B cell (primary cell): ENCODE measurements at regions not wholly inside any gene's neighbourhood (a gene's known extent, or its start where the extent isn't known, plus 50 kb on each side); places are given as distances from the start of the nearest gene placed in this dataset.
"Not testable (repeated sequence)": the region's sequence is repeated elsewhere in the genome, so short reads cannot be mapped to it uniquely, and the experiment has no call there.

ENCODE experiments used
- ATAC-seq: fragments of 200-7000 bp; cut with Tn5 transposase; one replicate; pipeline ENCODE4 v1.10.0; 2021; ENCODE audit warnings: low read depth, mild to moderate bottlenecking, moderate number of reproducible peaks, moderate library complexity
- CTCF ChIA-PET: fragments of 350-600 bp; sonication (Branson Sonifier 250); formaldehyde crosslinking; loops from one replicate; lab custom pipeline; 2021; ENCODE audit warnings: antibody characterized with exemption, inconsistent platforms; lab: Charles Lee
- POLR2A ChIA-PET: fragments of 350-600 bp; sonication (Branson Sonifier 250); formaldehyde crosslinking; loops from one replicate; lab custom pipeline; 2021; ENCODE audit warnings: antibody characterized with exemption; lab: Charles Lee
- DNase-seq: peaks from one replicate; pipeline ENCODE4 v3.0.0; 2013
- H2AFZ ChIP-seq: 2 replicates; pipeline ENCODE4 v1.6.1; 2012; ENCODE audit warnings: mild to moderate bottlenecking, low read depth, low read length; ENCODE audit not compliant: insufficient read depth, poor library complexity, severe bottlenecking
- H3K27ac ChIP-seq, 2 donors: 1 replicate in 1 of 2; 2 replicates in 1 of 2; pipeline ENCODE4 v1.5.1; 2012 to 2013; ENCODE audit warnings: low read length in 2 of 2, mild to moderate bottlenecking in 2 of 2, moderate library complexity in 1 of 2
- H3K27me3 ChIP-seq, 4 experiments: fragments of 200-600 bp in 1 of 4; sonication (generic) in 1 of 4; replicated peaks in 1 of 4; 1 replicate in 2 of 4; 2 replicates in 2 of 4; pipeline versions ENCODE4 v1.6.1 to v1.7.0; 2013 to 2016; ENCODE audit warnings: low read length in 3 of 4, mild to moderate bottlenecking in 2 of 4, mixed read lengths in 1 of 4, moderate library complexity in 1 of 4; ENCODE audit not compliant: insufficient read depth in 4 of 4, control insufficient read depth in 3 of 4; ENCODE audit errors: control extremely low read depth in 1 of 4
- H3K36me3 ChIP-seq, 2 experiments: replicated peaks in 1 of 2; 1 replicate in 1 of 2; 2 replicates in 1 of 2; pipeline versions ENCODE4 v1.6.1 to v1.7.1; 2013; ENCODE audit warnings: low read length in 1 of 2; ENCODE audit not compliant: insufficient read depth in 2 of 2, control insufficient read depth in 1 of 2; ENCODE audit errors: control extremely low read depth in 1 of 2, extremely low read depth in 1 of 2
- H3K4me1 ChIP-seq, 2 donors: fragments of 200-600 bp in 1 of 2; sonication (generic) in 1 of 2; 1 replicate in 1 of 2; 2 replicates in 1 of 2; pipeline versions ENCODE4 v1.5.1 to v1.6.1; 2013 to 2017; ENCODE audit warnings: low read length in 2 of 2; ENCODE audit not compliant: control insufficient read depth in 2 of 2, insufficient read depth in 2 of 2
- H3K4me2 ChIP-seq: replicated peaks from 2 replicates; pipeline ENCODE3; 2012; ENCODE audit warnings: mild to moderate bottlenecking, low read depth, low read length; ENCODE audit not compliant: poor library complexity, severe bottlenecking
- H3K4me3 ChIP-seq, 5 experiments: fragments of 200-600 bp in 1 of 5; sonication (generic) in 1 of 5; 1 replicate in 3 of 5; 2 replicates in 2 of 5; pipeline versions ENCODE4 v1.5.1 to v1.7.0; 2011 to 2016; ENCODE audit warnings: low read length in 4 of 5, mild to moderate bottlenecking in 4 of 5, low read depth in 2 of 5, control low read depth in 1 of 5, moderate library complexity in 1 of 5; ENCODE audit not compliant: insufficient read depth in 1 of 5; ENCODE audit errors: control extremely low read depth in 1 of 5, extremely low read depth in 1 of 5
- H3K79me2 ChIP-seq: fragments of 200-600 bp; sonication (generic); one replicate; pipeline ENCODE4 v1.6.0; 2016; ENCODE audit warnings: low read length; ENCODE audit not compliant: control insufficient read depth, insufficient read depth
- H3K9ac ChIP-seq: fragments of 200-600 bp; sonication (generic); 2 replicates; pipeline ENCODE4 v1.6.1; 2017; ENCODE audit warnings: mild to moderate bottlenecking, low read length, moderate library complexity
- H3K9me3 ChIP-seq, 3 donors: one replicate each; pipeline versions ENCODE4 v1.6.1 to v1.7.1; 2013; ENCODE audit warnings: low read length in 2 of 3; ENCODE audit not compliant: control insufficient read depth in 2 of 3, insufficient read depth in 1 of 3; ENCODE audit errors: control extremely low read depth in 1 of 3
- H4K20me1 ChIP-seq: 2 replicates; pipeline ENCODE4 v1.6.0; 2012; ENCODE audit warnings: mild to moderate bottlenecking, low read length; ENCODE audit not compliant: insufficient read depth, control insufficient read depth, poor library complexity, severe bottlenecking
- H3K27ac Mint-ChIP-seq: one replicate; pipeline ENCODE4 v1.8.0; 2021; ENCODE audit warnings: mixed read lengths
- H3K27me3 Mint-ChIP-seq: one replicate; pipeline ENCODE4 v1.8.0; 2021; ENCODE audit warnings: mixed read lengths
- H3K4me1 Mint-ChIP-seq: one replicate; pipeline ENCODE4 v1.8.0; 2021; ENCODE audit warnings: mixed read lengths
- H3K4me3 Mint-ChIP-seq: one replicate; pipeline ENCODE4 v1.8.0; 2021; ENCODE audit warnings: mixed read lengths
- H3K9me3 Mint-ChIP-seq: one replicate; pipeline ENCODE4 v1.8.0; 2022; ENCODE audit warnings: mixed read lengths; ENCODE audit not compliant: insufficient read depth
- EZH2 ChIP-seq: IDR thresholded peaks from 2 replicates; pipeline ENCODE4 v1.6.1; 2012; ENCODE audit warnings: borderline replicate concordance, low read depth, mild to moderate bottlenecking, moderate library complexity, low read length; ENCODE audit not compliant: insufficient read depth, poor library complexity, severe bottlenecking
- WGBS: methylation state at CpG from one replicate; pipeline ENCODE4 v1.1.5; 2013; ENCODE audit warnings: missing lambda C conversion rate; ENCODE audit not compliant: insufficient coverage; 5-methylcytosine and 5-hydroxymethylcytosine counted together
- intact Hi-C: fragments of 100-400 bp; cut with micrococcal nuclease; formaldehyde crosslinking; loops from one replicate; pipeline ENCODE4 v1.10.0; 2022
- TF ChIP-seq, protein P1 (sequence below): fragments of 200-600 bp; IDR thresholded peaks from one replicate; pipeline ENCODE4 v1.8.0; 2022; ENCODE audit warnings: antibody characterized with exemption, mild to moderate bottlenecking

DNA sequence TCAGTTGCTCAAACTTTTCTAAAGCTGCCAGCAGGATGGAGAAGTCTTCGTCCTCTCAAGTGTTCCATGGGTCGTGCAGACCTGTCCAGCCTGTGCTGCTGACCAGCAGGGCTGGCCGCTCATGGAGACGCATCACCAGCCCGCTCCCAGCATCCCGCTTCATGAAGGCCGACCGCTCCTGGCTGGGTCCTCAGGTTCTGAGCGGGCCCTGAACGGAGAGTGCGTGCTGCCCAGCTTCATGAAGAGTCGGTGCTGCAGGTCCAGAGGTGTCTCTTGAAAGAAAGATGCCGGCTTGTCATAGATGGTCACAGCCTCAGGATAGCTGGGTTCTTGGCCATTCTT, 75.8 kb upstream of the KCNAB1 start:
- Histone ChIP-seq H3K4me1 (no peaks in the 10 kb centered on the region), H3K79me2 (no peaks in the 10 kb centered on the region), H3K9ac (no peak overlapping the region), H3K27me3 (peaks cover 0 to 4% (median under 1%) of the 10 kb centered on the region in 4 experiments), H3K36me3 (no peaks in the 10 kb centered on the region), H3K4me2 (no peak overlapping the region), H3K9me3 (peaks cover 0 to 3% (median 0%) of the 10 kb centered on the region in 3 donors), H4K20me1 (no peaks in the 10 kb centered on the region), H3K27ac (no peak overlapping the region), H3K4me3 (no peak overlapping the region), H2AFZ (no peak overlapping the region)
- H3K4me1 Mint-ChIP-seq: no peaks in the 10 kb centered on the region
- peaks cover 2% of the 10 kb centered on the region for H3K9me3 Mint-ChIP-seq
- POLR2A ChIA-PET: no interaction called here
- 96% methylated on average over 13 of the region's 13 CpGs for WGBS
- no peak overlapping the region for H3K27ac Mint-ChIP-seq
- peaks cover 17% of the 10 kb centered on the region for H3K27me3 Mint-ChIP-seq
- TF ChIP-seq, protein P1, sequence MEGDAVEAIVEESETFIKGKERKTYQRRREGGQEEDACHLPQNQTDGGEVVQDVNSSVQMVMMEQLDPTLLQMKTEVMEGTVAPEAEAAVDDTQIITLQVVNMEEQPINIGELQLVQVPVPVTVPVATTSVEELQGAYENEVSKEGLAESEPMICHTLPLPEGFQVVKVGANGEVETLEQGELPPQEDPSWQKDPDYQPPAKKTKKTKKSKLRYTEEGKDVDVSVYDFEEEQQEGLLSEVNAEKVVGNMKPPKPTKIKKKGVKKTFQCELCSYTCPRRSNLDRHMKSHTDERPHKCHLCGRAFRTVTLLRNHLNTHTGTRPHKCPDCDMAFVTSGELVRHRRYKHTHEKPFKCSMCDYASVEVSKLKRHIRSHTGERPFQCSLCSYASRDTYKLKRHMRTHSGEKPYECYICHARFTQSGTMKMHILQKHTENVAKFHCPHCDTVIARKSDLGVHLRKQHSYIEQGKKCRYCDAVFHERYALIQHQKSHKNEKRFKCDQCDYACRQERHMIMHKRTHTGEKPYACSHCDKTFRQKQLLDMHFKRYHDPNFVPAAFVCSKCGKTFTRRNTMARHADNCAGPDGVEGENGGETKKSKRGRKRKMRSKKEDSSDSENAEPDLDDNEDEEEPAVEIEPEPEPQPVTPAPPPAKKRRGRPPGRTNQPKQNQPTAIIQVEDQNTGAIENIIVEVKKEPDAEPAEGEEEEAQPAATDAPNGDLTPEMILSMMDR: no peak
- TF ChIP-seq EZH2: no peak
- H3K4me3 Mint-ChIP-seq: no peak overlapping the region
- no peak for ATAC-seq
- no peak for DNase-seq
- CTCF ChIA-PET: interaction anchor here (0.8 to 1.3 kb wide), 5 partner anchors 9 to 463 kb away, joined by 3 to 4 read pairs (median 3); no protein-coding TSS in a partner anchor
- intact Hi-C loops: loop anchor here (10.0 kb wide), 1 partner anchor 1090 kb away; no protein-coding TSS in a partner anchor

DNA sequence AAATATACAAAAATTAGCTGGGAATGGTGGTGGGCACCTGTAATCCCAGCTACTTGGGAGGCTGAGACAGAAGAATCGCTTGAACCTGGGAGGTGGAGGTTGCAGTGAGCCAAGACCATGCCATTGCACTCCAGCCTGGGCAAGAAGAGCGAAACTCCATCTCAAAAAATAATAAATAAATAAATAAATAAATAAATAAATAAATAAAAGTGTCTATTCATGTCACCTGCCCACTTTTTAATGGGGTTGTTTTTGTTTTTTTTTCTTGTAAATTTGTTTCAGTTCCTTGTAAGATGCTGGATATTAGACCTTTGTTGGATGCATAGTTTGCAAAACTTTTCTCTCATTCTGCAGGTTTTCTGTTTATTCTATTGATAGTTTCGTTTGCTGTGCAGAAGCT, 71.9 kb upstream of the KCNAB1 start:
- WGBS: no CpG with 5 or more reads among the region's 3 CpGs
- H3K4me2 ChIP-seq, DNase-seq, H3K36me3 ChIP-seq, H2AFZ ChIP-seq, POLR2A ChIA-PET, CTCF ChIA-PET, ATAC-seq, H3K4me1 Mint-ChIP-seq, H3K9me3 Mint-ChIP-seq, H3K4me3 Mint-ChIP-seq, H3K9ac ChIP-seq, H3K27ac Mint-ChIP-seq, H3K79me2 ChIP-seq, H3K4me1 ChIP-seq, H4K20me1 ChIP-seq, H3K9me3 ChIP-seq, H3K4me3 ChIP-seq, H3K27ac ChIP-seq, H3K27me3 ChIP-seq: not testable (repeated sequence)
- intact Hi-C loops: loop anchor here (10.0 kb wide), 1 partner anchor 1086 kb away; no protein-coding TSS in a partner anchor
- peaks cover 20% of the 10 kb centered on the region for H3K27me3 Mint-ChIP-seq
